K562 (cell line): ENCODE measurements at regions not wholly inside any gene's neighbourhood (a gene's known extent, or its start where the extent isn't known, plus 50 kb on each side); places are given as distances from the start of the nearest gene placed in this dataset.

Experiments
- ARID2 ChIP-seq: fragments of 450-650 bp; IDR thresholded peaks from 2 replicates; pipeline ENCODE4 v1.6.1; 2017; ENCODE audit warnings: antibody characterized with exemption, mild to moderate bottlenecking
- CAMTA2 ChIP-seq: fragments of 250-450 bp; sonication (Bioruptor Pico); conservative IDR thresholded peaks from 2 replicates; pipeline ENCODE4 v1.5.1; 2022
- CBX1 ChIP-seq: sonication (generic); IDR thresholded peaks from 2 replicates; pipeline ENCODE4 v1.6.1; 2016; ENCODE audit warnings: antibody characterized with exemption, low read depth, mild to moderate bottlenecking
- CEBPB ChIP-seq: fragments of 450-650 bp; IDR thresholded peaks from 2 replicates; pipeline ENCODE4 v1.6.1; 2016; ENCODE audit warnings: missing genetic modification characterization, missing compliant biosample characterization
- CGGBP1 ChIP-seq: fragments of 250-450 bp; sonication (Bioruptor Pico); IDR thresholded peaks from 2 replicates; pipeline ENCODE4 v1.9.0; 2021; ENCODE audit warnings: mild to moderate bottlenecking
- CTCFL ChIP-seq: IDR thresholded peaks from 2 replicates; pipeline ENCODE4 v1.6.1; 2011; ENCODE audit warnings: borderline replicate concordance, low read depth, mild to moderate bottlenecking, moderate library complexity, low read length; ENCODE audit not compliant: insufficient read depth, poor library complexity, severe bottlenecking
- EHMT2 ChIP-seq: fragments of 450-650 bp; IDR thresholded peaks from 2 replicates; pipeline ENCODE4 v1.6.1; 2018; ENCODE audit warnings: antibody characterized with exemption
- FUS ChIP-seq: fragments of 200-400 bp; formaldehyde crosslinking; optimal IDR thresholded peaks from 2 replicates; pipeline ENCODE3; 2017; ENCODE audit warnings: low read depth, low read length
- L3MBTL2 ChIP-seq: fragments of 450-650 bp; IDR thresholded peaks from 2 replicates; pipeline ENCODE4 v1.6.1; 2016; ENCODE audit warnings: mild to moderate bottlenecking, moderate library complexity
- NFE2 ChIP-seq: IDR thresholded peaks from 2 replicates; pipeline ENCODE4 v1.6.1; 2014; ENCODE audit warnings: antibody characterized with exemption, low read depth
- NR2C2 ChIP-seq, 2 experiments: fragments of 200-800 bp in 1 of 2; sonication (Bioruptor generic) in 1 of 2; sonication (generic) in 1 of 2; formaldehyde crosslinking in 1 of 2; IDR thresholded peaks; 2 replicates each; pipeline versions ENCODE4 v1.6.1 to v1.8.0; 2016 to 2022; ENCODE audit warnings: mild to moderate bottlenecking in 1 of 2, missing compliant biosample characterization in 1 of 2, missing genetic modification characterization in 1 of 2, missing genetic modification reagents in 1 of 2
- POLR2H ChIP-seq: IDR thresholded peaks from 2 replicates; pipeline ENCODE4 v1.6.1; 2016; ENCODE audit warnings: missing genetic modification characterization, low read depth, mild to moderate bottlenecking, control low read depth, missing compliant biosample characterization, moderate library complexity
- SETDB1 ChIP-seq: IDR thresholded peaks from one replicate; pipeline ENCODE4 v1.6.1; 2012; ENCODE audit warnings: low read length, control low read depth, inconsistent platforms
- ZBTB17 ChIP-seq: fragments of 450-650 bp; formaldehyde crosslinking; IDR thresholded peaks from 2 replicates; pipeline ENCODE4 v1.4.0; 2020; ENCODE audit warnings: mild to moderate bottlenecking
- ZNF507 ChIP-seq: conservative IDR thresholded peaks from 2 replicates; pipeline ENCODE4 v1.6.1; 2017; ENCODE audit warnings: missing genetic modification characterization, missing compliant biosample characterization
- ZNF57 ChIP-seq: fragments of 450-650 bp; formaldehyde crosslinking; IDR thresholded peaks from 2 replicates; pipeline ENCODE4 v1.4.0; 2020; ENCODE audit warnings: mild to moderate bottlenecking, moderate library complexity
- TF ChIP-seq, protein P1 (sequence below): fragments of 250-450 bp; sonication (Bioruptor Pico); IDR thresholded peaks from 2 replicates; pipeline ENCODE4 v1.5.1; 2021; ENCODE audit warnings: mild to moderate bottlenecking
- TF ChIP-seq, protein P2 (sequence below), 2 experiments: fragments of 450-650 bp in 1 of 2; sonication (generic) in 1 of 2; formaldehyde crosslinking; conservative IDR thresholded peaks; 2 replicates each; pipeline versions ENCODE4 v1.4.0 to v1.8.1; 2020 to 2022; ENCODE audit warnings: mild to moderate bottlenecking in 1 of 2, missing genetic modification reagents in 1 of 2
- TF ChIP-seq, protein P3 (sequence below), 3 experiments: IDR thresholded peaks in 2 of 3; conservative IDR thresholded peaks in 1 of 3; 2 replicates each; pipeline ENCODE4 v1.5.1; 2011 to 2012; ENCODE audit warnings: low read length in 3 of 3, mild to moderate bottlenecking in 3 of 3, control low read depth in 2 of 3, improper control_type of control experiment in 1 of 3, inconsistent platforms in 1 of 3, low read depth in 1 of 3, mixed read lengths in 1 of 3, moderate library complexity in 1 of 3; ENCODE audit not compliant: insufficient read depth in 2 of 3
- TF ChIP-seq, protein P4 (sequence below), 2 experiments: fragments of 450-650 bp in 1 of 2; sonication (generic) in 1 of 2; formaldehyde crosslinking in 1 of 2; IDR thresholded peaks in 1 of 2; conservative IDR thresholded peaks in 1 of 2; 2 replicates each; pipeline versions ENCODE4 v1.6.1 to v1.8.1; 2016 to 2023; ENCODE audit warnings: mild to moderate bottlenecking in 2 of 2, moderate library complexity in 2 of 2, inconsistent platforms in 1 of 2, missing genetic modification reagents in 1 of 2

DNA sequence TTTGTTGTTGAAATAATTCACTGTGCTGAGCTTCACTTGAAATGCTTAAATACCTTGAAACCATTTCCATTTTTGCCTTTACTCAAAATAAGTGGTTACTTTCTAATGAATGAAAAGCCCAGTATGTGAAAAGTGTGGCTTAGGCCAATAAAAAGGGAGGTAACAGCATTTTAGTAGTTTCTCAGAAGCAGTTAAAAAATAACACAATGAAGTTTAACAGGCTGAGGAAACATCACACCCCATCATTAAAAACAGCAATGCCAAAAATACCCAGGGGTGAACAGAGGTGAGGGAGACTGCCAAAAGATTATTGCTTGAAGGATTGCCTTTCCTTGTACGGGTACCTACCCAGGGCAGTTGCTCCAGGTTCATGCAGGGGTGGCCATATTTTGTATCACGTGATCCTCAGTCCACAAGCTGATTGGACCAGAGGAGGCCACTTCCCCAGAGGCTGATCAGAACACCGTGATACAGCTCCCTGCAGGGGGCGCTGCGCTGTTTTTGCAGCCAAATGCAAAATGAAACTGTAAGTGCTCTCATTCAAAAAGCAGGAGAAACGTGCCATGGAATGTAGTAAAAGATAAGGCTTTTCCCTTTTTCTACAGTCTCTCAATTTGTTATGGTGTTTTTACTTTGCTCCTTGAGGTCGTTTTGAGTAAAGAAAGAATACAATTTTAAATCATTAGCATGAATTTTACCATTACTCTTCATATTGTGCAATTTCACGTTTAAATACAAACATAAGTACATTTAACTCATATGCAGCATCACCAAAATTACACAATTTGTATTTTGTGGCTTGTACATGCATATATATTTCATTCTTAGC, 70.2 kb upstream of the SH3BP4 start (continued):
- TF ChIP-seq CGGBP1 (no peak), CEBPB (tag) (peak; percentile 52; the same call in 1 of the 2 replicates), ZNF507 (tag) (no peak), NFE2 (no peak), CBX1 (no peak), CAMTA2 (no peak), POLR2H (tag) (no peak), NR2C2 (CRISPR knock-in tag; IDR thresholded peaks at IDR 0.05) (no peak), NR2C2 (tag; IDR thresholded peaks at IDR 0.05) (no peak), CTCFL (peak; percentile 59), ZBTB17 (CRISPR knock-in tag) (no peak), ZNF57 (no peak), EHMT2 (0 out of 2 replicates have a peak, but pooled peaks have one; percentile 42), FUS (no peak), ARID2 (no peak), SETDB1 (no peak), L3MBTL2 (0 out of 2 replicates have a peak, but pooled peaks have one; percentile 23)
- TF ChIP-seq, protein P1, sequence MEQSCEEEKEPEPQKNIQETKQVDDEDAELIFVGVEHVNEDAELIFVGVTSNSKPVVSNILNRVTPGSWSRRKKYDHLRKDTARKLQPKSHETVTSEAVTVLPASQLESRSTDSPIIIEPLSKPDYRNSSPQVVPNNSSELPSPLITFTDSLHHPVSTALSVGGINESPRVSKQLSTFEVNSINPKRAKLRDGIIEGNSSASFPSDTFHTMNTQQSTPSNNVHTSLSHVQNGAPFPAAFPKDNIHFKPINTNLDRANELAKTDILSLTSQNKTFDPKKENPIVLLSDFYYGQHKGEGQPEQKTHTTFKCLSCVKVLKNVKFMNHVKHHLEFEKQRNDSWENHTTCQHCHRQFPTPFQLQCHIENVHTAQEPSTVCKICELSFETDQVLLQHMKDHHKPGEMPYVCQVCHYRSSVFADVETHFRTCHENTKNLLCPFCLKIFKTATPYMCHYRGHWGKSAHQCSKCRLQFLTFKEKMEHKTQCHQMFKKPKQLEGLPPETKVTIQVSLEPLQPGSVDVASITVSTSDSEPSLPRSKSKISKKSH (CRISPR knock-in tag) = no peak
- TF ChIP-seq, protein P2, sequence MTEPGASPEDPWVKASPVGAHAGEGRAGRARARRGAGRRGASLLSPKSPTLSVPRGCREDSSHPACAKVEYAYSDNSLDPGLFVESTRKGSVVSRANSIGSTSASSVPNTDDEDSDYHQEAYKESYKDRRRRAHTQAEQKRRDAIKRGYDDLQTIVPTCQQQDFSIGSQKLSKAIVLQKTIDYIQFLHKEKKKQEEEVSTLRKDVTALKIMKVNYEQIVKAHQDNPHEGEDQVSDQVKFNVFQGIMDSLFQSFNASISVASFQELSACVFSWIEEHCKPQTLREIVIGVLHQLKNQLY (CRISPR knock-in tag; conservative IDR thresholded peaks at IDR 0.05) = no peak
- TF ChIP-seq, protein P3, sequence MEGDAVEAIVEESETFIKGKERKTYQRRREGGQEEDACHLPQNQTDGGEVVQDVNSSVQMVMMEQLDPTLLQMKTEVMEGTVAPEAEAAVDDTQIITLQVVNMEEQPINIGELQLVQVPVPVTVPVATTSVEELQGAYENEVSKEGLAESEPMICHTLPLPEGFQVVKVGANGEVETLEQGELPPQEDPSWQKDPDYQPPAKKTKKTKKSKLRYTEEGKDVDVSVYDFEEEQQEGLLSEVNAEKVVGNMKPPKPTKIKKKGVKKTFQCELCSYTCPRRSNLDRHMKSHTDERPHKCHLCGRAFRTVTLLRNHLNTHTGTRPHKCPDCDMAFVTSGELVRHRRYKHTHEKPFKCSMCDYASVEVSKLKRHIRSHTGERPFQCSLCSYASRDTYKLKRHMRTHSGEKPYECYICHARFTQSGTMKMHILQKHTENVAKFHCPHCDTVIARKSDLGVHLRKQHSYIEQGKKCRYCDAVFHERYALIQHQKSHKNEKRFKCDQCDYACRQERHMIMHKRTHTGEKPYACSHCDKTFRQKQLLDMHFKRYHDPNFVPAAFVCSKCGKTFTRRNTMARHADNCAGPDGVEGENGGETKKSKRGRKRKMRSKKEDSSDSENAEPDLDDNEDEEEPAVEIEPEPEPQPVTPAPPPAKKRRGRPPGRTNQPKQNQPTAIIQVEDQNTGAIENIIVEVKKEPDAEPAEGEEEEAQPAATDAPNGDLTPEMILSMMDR (IDR thresholded peaks at IDR 0.05 in 2 of 3, conservative IDR thresholded peaks at IDR 0.05 in 1 of 3; ENCODE audit: insufficient read depth in 2 of 3, low read depth in 1 of 3, low read length in 3 of 3) = peak; percentile 44 to 73 (median 53)
- TF ChIP-seq, protein P4, sequence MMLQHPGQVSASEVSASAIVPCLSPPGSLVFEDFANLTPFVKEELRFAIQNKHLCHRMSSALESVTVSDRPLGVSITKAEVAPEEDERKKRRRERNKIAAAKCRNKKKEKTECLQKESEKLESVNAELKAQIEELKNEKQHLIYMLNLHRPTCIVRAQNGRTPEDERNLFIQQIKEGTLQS (IDR thresholded peaks at IDR 0.05) = no peak
- TF ChIP-seq, protein P4 (CRISPR knock-in tag; conservative IDR thresholded peaks at IDR 0.05) = no peak
